CD14-positive monocyte (primary cell): ENCODE measurements at regions not wholly inside any gene's neighbourhood (a gene's known extent, or its start where the extent isn't known, plus 50 kb on each side); places are given as distances from the start of the nearest gene placed in this dataset.

Experiments
- DNase-seq, 3 donors: peaks; one replicate each; pipeline ENCODE4 v3.0.0-alpha.2; 2011 to 2022
- H2AFZ ChIP-seq: 2 replicates; pipeline ENCODE4 v1.6.0; 2012; ENCODE audit warnings: mild to moderate bottlenecking, low read depth, low read length, inconsistent platforms; ENCODE audit not compliant: insufficient read depth, poor library complexity, severe bottlenecking
- H3K27ac ChIP-seq, 2 donors: 1 replicate in 1 of 2; 2 replicates in 1 of 2; pipeline ENCODE4 v1.5.1; 2012 to 2013; ENCODE audit warnings: low read length in 2 of 2, control low read depth in 1 of 2, inconsistent platforms in 1 of 2, low read depth in 1 of 2, mild to moderate bottlenecking in 1 of 2
- H3K27me3 ChIP-seq, 2 donors: one replicate each; pipeline versions ENCODE4 v1.6.0 to v1.6.1; 2011 to 2013; ENCODE audit warnings: low read length in 2 of 2; ENCODE audit not compliant: control insufficient read depth in 2 of 2, insufficient read depth in 2 of 2
- H3K36me3 ChIP-seq, 2 donors: replicated peaks in 1 of 2; 1 replicate in 1 of 2; 2 replicates in 1 of 2; pipeline versions ENCODE4 v1.5.1 to v1.6.1; 2012 to 2013; ENCODE audit warnings: low read length in 2 of 2, control low read depth in 1 of 2, inconsistent platforms in 1 of 2, mild to moderate bottlenecking in 1 of 2; ENCODE audit not compliant: insufficient read depth in 2 of 2, control insufficient read depth in 1 of 2
- H3K4me1 ChIP-seq, 2 donors: 1 replicate in 1 of 2; 2 replicates in 1 of 2; pipeline versions ENCODE4 v1.5.1 to v1.6.1; 2012 to 2013; ENCODE audit warnings: low read length in 2 of 2, control low read depth in 1 of 2, inconsistent platforms in 1 of 2, mild to moderate bottlenecking in 1 of 2, moderate library complexity in 1 of 2; ENCODE audit not compliant: insufficient read depth in 2 of 2, control insufficient read depth in 1 of 2
- H3K4me2 ChIP-seq: replicated peaks from 2 replicates; pipeline ENCODE3; 2012; ENCODE audit warnings: low read length, moderate library complexity, mild to moderate bottlenecking; ENCODE audit not compliant: poor library complexity, severe bottlenecking; ENCODE audit errors: extremely low read depth
- H3K4me3 ChIP-seq, 3 experiments: fragments of 200-600 bp in 1 of 3; sonication (generic) in 1 of 3; replicated peaks in 1 of 3; 1 replicate in 2 of 3; 2 replicates in 1 of 3; pipeline ENCODE4 v1.5.1; 2011 to 2013; ENCODE audit warnings: low read length in 3 of 3, mild to moderate bottlenecking in 3 of 3, control low read depth in 2 of 3, low read depth in 2 of 3, inconsistent platforms in 1 of 3, moderate library complexity in 1 of 3
- H3K79me2 ChIP-seq: 2 replicates; pipeline ENCODE4 v1.6.0; 2012; ENCODE audit warnings: mild to moderate bottlenecking, control low read depth, inconsistent platforms, low read length, moderate library complexity; ENCODE audit not compliant: insufficient read depth
- H3K9ac ChIP-seq: 2 replicates; pipeline ENCODE4 v1.6.0; 2017; ENCODE audit warnings: low read length, mild to moderate bottlenecking; ENCODE audit not compliant: insufficient read depth, poor library complexity, severe bottlenecking
- H3K9me3 ChIP-seq, 2 donors: replicated peaks in 1 of 2; 1 replicate in 1 of 2; 2 replicates in 1 of 2; pipeline versions ENCODE4 v1.5.1 to v1.6.1; 2012 to 2013; ENCODE audit warnings: low read length in 2 of 2, control low read depth in 1 of 2; ENCODE audit not compliant: control insufficient read depth in 1 of 2, insufficient read depth in 1 of 2
- H4K20me1 ChIP-seq: 2 replicates; pipeline ENCODE4 v1.6.0; 2012; ENCODE audit warnings: mild to moderate bottlenecking, low read length, control low read depth, moderate library complexity; ENCODE audit not compliant: insufficient read depth
- H3K27ac Mint-ChIP-seq, 7 donors: one replicate each; pipeline ENCODE4 v1.8.0; 2020; ENCODE audit warnings: mild to moderate bottlenecking in 7 of 7, mixed read lengths in 7 of 7, moderate library complexity in 6 of 7, inconsistent platforms in 2 of 7
- H3K27me3 Mint-ChIP-seq, 3 donors: one replicate each; pipeline ENCODE4 v1.8.0; 2021 to 2022; ENCODE audit warnings: low read depth in 3 of 3, mild to moderate bottlenecking in 3 of 3, mixed read lengths in 3 of 3, moderate library complexity in 3 of 3, inconsistent platforms in 1 of 3
- H3K36me3 Mint-ChIP-seq, 2 donors: one replicate each; pipeline ENCODE4 v1.8.0; 2020; ENCODE audit warnings: mixed read lengths in 2 of 2, inconsistent platforms in 1 of 2, mild to moderate bottlenecking in 1 of 2
- H3K4me1 Mint-ChIP-seq: one replicate; pipeline ENCODE4 v1.8.0; 2020; ENCODE audit warnings: mild to moderate bottlenecking, mixed read lengths
- H3K4me3 Mint-ChIP-seq, 2 donors: one replicate each; pipeline ENCODE4 v1.8.0; 2020; ENCODE audit warnings: mild to moderate bottlenecking in 2 of 2, mixed read lengths in 2 of 2, moderate library complexity in 1 of 2
- H3K9me3 Mint-ChIP-seq, 7 donors: one replicate each; pipeline ENCODE4 v1.8.0; 2020 to 2022; ENCODE audit warnings: mixed read lengths in 7 of 7, mild to moderate bottlenecking in 6 of 7, moderate library complexity in 6 of 7, inconsistent platforms in 2 of 7
- CTCF ChIP-seq: fragments of 200-600 bp; IDR thresholded peaks from one replicate; pipeline ENCODE4 v1.8.0; 2022; ENCODE audit warnings: antibody characterized with exemption, mild to moderate bottlenecking
- WGBS: methylation state at CpG from one replicate; pipeline ENCODE4 v1.1.5; 2013; ENCODE audit warnings: missing lambda C conversion rate; ENCODE audit not compliant: insufficient coverage; 5-methylcytosine and 5-hydroxymethylcytosine counted together
- intact Hi-C, 2 donors: fragments of 100-400 bp; cut with micrococcal nuclease; formaldehyde crosslinking; loops; one replicate each; pipeline versions ENCODE4 v1.15.0 to v1.15.1; 2023

DNA sequence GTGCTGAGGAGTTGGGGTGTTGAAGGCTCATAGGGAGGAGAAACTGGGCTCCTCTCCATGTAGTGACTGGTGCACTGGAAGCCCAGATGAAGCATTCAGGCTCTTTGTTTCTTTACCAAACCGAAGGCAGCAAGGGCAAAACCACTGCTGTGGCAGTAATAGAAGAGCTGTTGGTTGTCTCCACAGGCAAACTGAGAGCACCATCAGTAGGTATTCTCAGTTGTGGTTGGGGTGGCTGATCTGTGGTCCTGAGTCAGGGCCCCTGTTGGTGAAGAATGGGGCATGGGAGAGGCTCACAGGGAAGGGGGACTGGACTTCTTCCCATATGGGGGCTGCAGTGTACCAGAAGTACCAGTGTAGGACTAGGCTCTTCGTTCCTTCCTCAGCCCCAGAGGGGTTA is 460.2 kb upstream of the IMPG1 start:
- H3K4me1 ChIP-seq, result no peaks in the 10 kb centered on the region
- no peak for TF ChIP-seq CTCF
- no peak overlapping the region for H3K27ac Mint-ChIP-seq
- H3K27ac ChIP-seq, result no peak overlapping the region
- peaks cover 17 to 30% of the 10 kb centered on the region in 2 donors for H3K9me3 ChIP-seq
- H3K79me2 ChIP-seq, result no peaks in the 10 kb centered on the region
- WGBS, result 82% methylated on average over 1 of the region's 2 CpGs
- no peak overlapping the region for H3K4me3 Mint-ChIP-seq
- H3K36me3 ChIP-seq, result no peaks in the 10 kb centered on the region
- H3K4me2 ChIP-seq, result no peak overlapping the region
- no peaks in the 10 kb centered on the region for H3K27me3 Mint-ChIP-seq
- H3K36me3 Mint-ChIP-seq, result no peaks in the 10 kb centered on the region
- H3K9ac ChIP-seq, result no peak overlapping the region
- no peak for DNase-seq
- H3K9me3 Mint-ChIP-seq, result peaks cover 4 to 34% (median 20%) of the 10 kb centered on the region in 7 donors
- H3K4me1 Mint-ChIP-seq, result no peaks in the 10 kb centered on the region
- no peaks in the 10 kb centered on the region for H3K27me3 ChIP-seq
- no peak overlapping the region for H2AFZ ChIP-seq
- no peak overlapping the region for H3K4me3 ChIP-seq
- intact Hi-C loops, result no loop called here
- no peaks in the 10 kb centered on the region for H4K20me1 ChIP-seq

- intact Hi-C loops, result no loop called here
- DNase-seq, result no peak
- Histone ChIP-seq H3K27ac (no peak overlapping the region), H3K9ac (no peak overlapping the region), H3K36me3 (no peaks in the 10 kb centered on the region), H3K27me3 (no peaks in the 10 kb centered on the region), H3K79me2 (no peaks in the 10 kb centered on the region), H2AFZ (no peak overlapping the region), H3K4me3 (no peak overlapping the region), H3K4me1 (no peaks in the 10 kb centered on the region), H4K20me1 (no peaks in the 10 kb centered on the region), H3K4me2 (no peak overlapping the region), H3K9me3 (peaks cover 6 to 8% of the 10 kb centered on the region in 2 donors)
- TF ChIP-seq CTCF, result no peak
- no peaks in the 10 kb centered on the region for H3K4me1 Mint-ChIP-seq
- peaks cover 2 to 13% (median 10%) of the 10 kb centered on the region in 7 donors for H3K9me3 Mint-ChIP-seq
- no peaks in the 10 kb centered on the region for H3K27me3 Mint-ChIP-seq
- H3K36me3 Mint-ChIP-seq, result no peaks in the 10 kb centered on the region
- no peak overlapping the region for H3K4me3 Mint-ChIP-seq
- H3K27ac Mint-ChIP-seq, result no peak overlapping the region
Measured at GRCh38 chr6:76518443-76518842, 446.0 kb upstream of the IMPG1 start.
